NCI-H2196 (cell line): ENCODE measurements at regions not wholly inside any gene's neighbourhood (a gene's known extent, or its start where the extent isn't known, plus 50 kb on each side); places are given as distances from the start of the nearest gene placed in this dataset.
A peak's percentile ranks its signal among the peaks of the same experiment; 100 is the strongest.
"Not testable (repeated sequence)": the region's sequence is repeated elsewhere in the genome, so short reads cannot be mapped to it uniquely, and the experiment has no call there.

Experiments used
- DNase-seq: peaks from one replicate; lab custom pipeline; 2025; ENCODE audit not compliant: unreplicated experiment; lab: John Stamatoyannopoulos, UW

DNA sequence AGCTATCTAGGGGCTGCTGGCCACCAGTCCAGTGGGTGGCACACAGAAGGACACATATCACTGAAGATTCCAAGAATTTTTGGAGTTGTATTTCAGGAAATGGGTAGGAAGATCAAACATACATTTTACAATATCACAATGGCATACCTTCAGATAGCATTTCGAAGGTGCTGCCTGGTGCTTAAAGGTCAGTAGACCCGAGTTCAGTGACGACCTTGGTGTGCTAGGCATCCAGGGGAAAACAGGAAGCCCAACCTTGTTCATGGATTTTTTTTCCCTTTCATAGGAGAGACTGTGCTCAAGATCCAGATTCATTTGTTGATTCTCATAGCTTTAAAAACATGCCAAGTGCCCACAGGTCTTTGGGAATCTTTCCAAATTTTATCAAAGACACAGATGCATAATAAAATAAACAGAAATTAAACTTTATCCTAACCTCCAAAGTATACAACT lies 51.0 kb upstream of the RCBTB2 start:
- DNase-seq, result no peak

DNA sequence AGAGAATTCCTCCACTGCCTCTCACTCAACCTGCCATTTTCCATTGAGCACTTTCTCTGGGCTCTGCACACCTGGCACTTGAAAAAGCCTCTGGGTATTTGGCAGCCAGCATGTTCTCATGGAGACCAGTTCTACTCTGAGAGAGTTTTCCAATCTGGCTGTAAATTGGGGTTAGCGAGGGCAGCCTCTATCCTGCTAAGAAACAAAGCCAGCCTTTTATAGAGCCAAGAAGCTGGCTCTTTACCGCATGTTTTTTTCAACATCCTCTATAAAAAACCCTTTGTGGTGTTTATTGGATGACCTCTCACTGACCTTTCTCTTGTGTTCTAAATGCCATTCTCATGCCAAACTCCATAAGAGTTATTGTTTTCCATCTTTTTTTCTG lies 52.6 kb upstream of the RCBTB2 start:
- DNase-seq, result peak; percentile 67

DNA sequence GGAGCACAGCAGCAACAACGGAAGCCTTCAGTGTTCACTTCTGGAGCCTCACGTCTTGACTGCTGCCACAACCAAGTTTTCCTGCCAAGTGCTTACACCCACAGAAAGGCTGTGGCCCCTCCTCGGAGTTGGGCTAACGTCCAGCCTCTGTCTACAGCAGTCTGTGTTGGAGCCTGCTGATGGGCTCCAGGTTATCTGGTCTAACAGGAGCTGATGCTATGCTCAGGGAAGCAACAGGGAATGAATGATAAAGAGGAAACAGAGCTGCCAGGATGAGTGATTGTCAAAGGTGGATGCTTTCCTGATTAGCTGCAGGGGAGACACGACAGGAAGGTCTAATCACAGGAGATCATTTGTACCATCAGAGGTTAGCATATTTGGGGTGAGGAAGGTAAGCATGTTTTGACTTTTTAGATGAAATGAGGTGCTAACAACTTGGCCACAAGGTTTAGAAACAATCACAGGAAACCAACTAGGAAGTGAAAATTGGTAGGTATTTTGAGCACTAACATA lies 53.8 kb upstream of the RCBTB2 start:
- DNase-seq, result no peak

DNA sequence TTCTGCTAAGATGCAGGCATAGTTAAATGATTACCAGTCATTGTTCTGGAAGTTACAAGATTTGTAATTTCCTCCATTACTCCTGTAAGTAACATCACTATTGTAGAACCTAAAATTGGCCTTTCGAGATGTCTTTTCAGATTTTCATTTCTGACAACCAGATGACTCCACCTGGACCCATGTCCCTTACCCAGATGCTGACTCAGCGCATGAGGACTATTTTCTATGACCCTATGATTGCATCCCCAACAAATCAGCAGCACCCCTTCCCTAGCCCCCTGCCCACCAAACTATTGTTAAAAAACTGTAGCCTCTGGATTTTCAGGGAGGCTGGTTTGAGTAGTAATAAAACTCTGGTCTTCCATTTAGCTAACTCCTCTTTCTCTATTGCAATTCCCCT lies 55.2 kb upstream of the RCBTB2 start:
- no peak for DNase-seq

DNA sequence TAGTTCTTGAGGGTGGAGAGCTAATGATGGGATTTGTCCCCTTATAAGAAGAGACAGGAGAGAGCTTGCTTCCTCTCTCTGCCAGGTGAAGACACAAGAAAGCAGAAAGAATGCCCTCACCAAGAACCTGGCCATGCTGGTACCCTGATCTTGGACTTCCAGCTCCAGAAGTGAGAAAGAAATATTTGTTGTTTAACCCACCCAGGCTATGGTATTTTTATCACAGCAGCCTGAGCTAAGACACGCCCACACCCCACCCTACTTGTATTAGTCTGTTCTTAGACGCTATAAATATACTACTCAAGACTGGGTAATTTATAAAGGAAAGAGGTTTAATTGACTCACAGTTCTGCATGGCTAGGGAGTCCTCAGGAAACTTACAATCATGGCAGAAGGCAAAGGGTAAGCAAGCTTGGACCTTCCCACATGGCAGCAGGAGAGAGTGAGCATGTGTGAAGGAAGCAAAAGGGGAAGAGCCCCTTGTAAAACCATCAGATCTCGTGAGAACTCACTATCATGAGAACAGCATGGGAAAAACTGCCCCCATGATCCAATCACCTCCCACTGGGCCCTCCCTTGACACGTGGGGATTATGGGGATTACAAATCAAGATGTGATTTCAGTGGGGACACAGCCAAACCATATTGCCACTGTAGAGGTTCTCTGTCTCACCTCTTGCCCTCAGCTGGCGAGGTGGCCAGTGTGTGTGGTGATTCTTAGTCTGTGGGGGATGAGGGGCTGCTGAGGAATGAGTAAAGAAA lies 57.4 kb upstream of the RCBTB2 start:
- DNase-seq, result no peak

DNA sequence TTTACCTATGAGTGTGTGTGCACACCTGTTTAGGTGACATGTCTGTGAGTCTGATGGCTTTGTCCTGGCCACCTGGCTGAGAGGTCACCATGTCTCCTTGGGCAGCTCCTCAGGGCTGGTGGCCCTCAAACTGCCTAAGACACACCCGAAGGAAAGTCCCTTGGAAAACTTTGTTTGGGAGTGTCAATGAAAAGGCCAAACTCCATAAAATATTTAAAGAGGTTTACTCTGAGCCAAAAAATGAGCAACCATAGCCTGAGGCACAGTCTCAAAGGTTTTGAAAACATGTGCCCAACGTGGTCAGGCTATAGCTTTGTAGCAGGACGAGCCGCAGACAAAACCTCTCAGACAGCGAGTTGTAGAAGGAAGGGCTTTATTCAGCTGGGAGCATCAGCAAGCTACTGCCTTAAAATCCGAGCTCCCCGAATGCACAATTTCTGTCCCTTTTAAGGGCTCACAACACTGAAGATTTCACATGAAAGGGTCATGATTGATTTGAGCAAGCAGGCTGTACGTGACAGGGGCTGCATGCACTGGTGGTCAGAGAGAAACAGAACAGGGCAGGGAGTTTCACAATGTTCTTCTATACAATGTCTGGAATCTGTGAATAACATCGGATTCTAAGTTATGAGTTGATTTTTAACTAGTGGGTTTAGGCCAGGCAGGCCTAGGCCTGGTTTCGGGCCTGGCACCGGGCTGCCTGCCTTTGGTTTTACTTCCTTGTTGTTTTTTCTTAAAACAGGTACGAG lies 58.4 kb upstream of the RCBTB2 start:
- not testable (repeated sequence) for DNase-seq

DNA sequence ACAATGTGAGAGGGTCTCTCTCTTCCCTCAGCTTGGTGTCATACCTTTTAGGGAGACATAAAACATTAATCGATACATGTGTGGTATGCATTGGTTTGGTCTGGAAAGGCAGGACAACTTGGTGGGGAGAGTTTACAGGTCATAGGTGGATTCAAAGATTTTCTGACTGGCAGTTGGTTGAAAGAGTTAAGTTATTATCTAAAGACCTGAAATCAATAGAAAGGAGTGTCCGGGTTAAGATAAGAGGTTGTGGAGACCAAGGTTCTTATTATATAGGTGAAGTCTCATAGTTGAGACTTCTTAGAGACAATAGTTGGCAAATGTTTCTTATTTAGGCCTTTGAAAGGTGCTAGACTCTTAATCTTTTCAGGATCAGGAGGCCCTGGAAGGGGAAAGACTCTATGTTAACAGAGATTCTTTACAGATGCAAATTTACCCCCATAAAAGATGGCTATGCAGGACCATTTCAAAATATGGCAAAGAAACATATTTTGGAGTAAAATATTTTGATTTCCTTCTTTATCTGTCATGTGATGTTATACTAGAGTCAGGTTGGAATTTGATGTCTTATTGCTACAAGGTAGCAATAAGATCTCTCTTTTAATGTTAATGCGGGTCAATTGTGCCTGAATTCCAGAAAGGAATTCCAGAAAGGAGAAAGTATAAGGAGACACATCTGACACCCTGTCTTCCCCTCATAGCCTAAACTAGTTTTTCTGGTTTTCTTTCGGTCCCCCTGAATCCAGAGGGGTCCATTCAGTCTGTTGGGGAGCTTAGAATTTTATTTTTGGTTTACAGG lies 59.2 kb upstream of the RCBTB2 start:
- no peak for DNase-seq

DNA sequence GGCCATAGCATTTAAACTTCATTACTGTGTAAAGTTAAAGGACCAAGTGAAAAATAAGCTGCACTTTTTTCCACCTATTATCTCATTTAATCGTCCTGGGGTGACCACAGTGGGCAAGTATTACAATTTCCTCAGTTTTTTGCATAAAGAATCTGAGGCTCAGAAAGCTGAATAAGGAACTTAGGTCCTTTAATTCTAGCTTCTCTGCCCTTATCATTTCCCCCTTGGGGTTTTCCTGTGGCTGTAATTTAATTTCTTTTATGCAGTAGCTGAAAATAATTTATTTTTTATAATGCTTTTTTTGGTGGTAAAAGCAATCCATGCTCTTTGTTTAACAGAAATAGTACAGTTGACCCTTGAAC lies 59.8 kb upstream of the RCBTB2 start:
- no peak for DNase-seq

DNA sequence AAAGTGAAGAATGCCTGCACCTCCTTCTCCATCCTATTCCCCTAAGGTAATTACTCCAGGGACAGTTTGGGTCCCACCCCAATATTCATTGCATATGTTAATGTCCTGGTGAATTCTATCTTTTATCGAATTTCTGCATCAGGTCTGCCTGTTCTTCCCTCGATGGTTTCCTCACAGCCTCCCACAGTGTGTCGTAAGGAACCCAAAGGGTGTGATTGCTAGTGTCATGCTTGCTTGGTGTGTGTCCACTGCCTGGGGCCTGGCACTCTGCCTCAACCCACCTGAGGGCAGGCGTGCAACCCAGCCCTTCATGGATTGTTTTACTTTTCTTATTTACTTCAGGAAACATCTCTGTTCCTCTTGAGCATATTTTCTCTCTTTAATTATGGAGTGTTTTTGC lies 60.2 kb upstream of the CYSLTR2 start:
- no peak for DNase-seq

DNA sequence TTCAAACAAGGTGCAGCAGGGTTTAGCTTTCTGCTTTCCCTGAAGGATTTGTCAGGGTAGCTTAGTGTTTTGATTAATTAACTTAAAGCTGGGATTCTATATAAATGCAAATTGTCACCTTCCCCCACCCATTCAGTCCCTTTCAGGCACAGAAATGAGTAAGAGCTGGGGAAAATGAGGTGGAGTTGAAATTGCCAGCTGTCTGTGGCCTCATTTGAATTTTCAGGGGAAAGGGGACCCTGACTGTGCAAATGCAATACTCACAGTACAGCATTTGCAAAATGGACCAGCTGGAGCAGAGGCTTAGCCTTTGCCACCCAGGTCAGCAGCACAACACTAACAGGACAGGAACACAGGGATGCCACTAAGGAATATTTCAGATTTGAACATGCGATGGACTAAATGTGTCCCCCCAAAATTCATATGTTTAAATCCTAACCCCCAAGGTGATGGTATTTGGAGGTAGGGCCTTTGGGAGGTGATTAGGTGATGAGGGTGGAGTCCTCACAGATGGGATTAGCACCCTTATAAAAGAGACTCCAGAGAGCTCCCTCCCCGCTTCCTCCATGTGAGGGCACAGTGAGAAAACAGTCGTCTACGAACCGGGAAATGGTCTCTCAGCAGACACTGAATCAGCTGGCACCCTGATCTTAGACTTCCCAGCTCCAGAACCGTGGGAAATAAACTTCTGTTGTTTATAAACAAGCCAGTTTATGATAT lies 59.5 kb upstream of the CYSLTR2 start:
- DNase-seq, result no peak

DNA sequence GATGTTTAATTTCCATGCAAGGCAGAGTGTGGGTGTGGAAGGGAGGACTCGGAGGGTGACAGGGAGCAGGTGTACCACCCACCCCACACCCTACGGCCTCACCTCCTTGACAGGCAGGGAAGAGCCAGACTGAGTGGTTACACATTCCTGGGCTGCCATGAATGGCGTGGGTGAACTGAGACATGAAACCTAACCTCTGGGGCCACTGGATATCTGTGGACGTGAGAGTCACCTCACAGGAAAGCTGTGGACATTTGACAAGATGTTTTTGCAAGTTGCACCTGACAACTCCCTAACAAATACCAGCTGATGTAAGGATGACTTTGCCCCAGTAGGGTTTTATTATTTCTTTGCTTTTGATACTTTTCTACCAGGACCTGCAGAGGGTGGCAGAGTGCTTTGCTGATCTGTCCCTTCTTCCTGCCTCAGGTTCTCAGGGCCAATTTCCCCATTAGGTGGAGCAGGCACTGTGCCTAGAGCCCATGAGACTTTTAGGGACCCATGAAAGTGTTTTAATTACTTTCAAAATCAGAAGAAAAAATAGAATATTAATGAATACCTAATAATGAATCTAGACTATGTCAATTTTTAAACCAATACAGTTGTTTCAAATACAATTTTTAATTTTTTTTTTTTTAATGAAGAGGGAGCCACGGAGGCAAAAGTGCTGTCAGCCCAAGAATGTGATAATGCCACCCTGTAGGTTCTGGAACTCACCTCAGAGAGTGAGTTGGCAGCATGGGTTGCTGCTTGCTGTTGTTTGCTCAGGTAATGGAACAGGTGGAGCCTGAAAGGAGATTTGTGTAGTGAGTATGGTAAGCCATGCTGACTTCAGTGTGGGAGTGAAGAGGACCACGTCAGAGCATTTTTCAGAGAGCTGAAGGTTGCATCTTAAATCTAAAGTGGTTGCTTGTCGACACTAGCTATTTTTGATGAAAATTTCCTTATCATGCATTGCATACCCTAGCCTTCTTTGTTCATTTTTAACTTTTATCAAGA lies 58.0 kb upstream of the CYSLTR2 start:
- peak; percentile 3 for DNase-seq

DNA sequence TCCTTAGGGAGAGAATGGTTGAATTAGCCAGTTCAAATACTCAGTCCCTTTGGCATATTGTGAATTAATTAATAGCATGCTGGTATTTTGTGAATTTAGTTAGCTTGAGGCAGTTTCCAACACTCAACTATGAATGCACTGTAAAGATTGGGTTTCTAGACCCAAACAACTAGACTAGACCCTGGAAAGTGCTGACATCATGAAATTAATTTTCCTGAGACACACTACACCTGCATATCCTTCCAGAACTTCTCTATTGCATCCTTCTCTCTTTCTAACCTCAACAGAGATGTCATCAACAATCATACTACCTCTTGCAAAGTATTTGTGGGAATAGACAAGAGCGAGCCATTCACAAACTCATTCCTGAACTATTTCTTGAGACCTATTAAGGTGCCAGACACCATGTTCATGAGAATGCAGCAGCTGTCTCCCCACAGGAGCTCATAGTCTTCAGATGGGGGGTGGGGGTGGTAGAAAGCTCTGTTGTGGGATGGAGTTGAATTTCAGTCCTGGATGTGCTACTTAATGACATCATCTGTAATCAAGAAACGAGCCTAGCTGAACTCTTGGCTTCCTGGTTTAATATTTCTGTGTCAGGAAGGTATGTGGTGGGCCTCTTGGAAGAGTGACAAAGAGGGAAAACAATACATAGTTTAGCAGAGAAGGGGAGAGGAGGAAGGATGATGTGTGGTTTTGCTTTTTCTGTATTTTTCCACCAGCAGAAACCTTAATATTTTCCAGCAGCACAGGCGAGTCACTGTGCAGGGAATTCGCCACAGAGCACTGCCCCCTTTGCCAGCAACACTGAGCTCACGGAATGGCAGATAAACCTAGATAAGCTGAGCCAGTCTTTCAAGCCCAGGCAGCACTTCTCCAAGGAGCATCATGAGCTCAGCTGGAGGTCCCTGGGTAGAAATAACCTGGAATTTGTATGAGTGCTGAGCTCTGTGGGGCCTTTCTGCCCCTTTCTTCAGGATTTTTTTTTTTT lies 53.1 kb upstream of the CYSLTR2 start:
- no peak for DNase-seq

DNA sequence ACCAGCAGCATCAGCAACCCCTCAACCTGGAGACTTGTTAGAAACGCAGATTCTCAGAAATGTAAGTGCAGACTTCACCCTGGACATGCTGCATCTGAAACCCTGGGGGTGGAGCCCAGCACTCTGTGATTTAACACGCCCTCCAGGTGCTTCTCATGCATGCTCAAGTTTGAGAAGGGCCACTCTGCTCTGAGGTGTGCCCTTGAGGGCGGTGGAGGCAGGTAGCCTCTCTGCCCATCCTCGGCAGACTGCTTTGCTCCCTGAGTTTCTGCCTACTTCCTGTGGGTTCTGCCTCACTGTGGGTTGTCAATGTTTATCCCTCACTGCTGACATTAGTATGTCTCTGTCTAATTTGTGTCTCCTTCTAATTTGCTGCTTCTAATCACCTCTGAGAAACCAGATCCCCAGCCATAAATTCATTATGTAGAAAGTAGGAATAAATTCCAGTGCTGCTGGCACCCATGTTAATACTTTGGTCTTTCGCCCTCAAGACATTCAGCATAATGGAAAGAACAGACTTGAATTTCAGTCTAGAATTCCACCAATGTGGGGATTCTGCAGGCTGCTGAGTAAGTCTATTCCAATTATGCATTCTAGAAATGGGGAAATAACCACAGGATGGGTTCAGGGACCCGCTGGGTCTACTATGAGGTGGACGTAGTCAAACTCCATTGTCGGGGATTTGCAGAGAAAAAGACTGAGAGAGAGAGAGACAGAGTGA lies 51.3 kb upstream of the CYSLTR2 start:
- no peak for DNase-seq

DNA sequence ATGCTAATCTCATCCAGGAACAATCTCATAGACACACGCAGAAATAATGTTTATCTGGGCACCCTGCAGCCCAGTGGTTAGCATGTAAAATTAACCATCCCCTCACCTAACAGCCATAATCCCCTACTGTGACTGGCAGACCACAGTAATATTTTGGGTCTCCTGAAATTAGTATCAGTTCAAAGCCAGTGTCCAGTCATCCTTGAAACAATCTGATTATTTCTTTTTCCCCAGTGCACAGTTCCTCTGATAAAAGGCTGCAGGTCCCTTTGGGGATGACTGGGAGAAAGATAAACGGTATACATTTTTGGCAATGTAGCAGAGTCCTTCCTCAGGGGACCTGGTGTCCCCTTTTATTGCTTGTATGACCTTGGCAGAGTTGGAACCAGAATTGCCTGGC lies 50.4 kb upstream of the CYSLTR2 start:
- DNase-seq, result no peak
